CMK (cell line): ENCODE measurements at regions not wholly inside any gene's neighbourhood (a gene's known extent, or its start where the extent isn't known, plus 50 kb on each side); places are given as distances from the start of the nearest gene placed in this dataset.

Experiments used
- DNase-seq: peaks from one replicate; pipeline ENCODE4 v3.0.0-alpha.2; 2010; ENCODE audit warnings: low read depth

DNA sequence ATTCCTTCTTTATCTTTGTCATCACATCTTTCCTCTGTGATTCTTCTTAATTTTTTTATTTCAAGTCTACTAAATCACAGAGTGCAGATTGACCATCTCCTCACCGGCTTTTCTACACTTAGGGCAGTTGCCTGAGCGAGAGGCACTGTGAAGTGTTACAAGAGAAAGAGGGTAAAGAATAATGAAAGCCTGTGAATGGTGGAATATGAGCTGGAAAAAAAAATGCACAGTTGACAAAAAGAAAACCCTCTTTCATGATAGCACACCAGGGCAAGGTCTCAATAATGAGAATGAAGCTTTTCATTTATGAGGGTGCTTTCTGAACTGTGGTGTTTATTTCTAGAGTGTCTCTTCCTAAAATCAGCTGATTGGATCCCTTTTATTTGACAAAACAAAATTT is 106.2 kb upstream of the PDE3A start:
- DNase-seq, result no peak

DNA sequence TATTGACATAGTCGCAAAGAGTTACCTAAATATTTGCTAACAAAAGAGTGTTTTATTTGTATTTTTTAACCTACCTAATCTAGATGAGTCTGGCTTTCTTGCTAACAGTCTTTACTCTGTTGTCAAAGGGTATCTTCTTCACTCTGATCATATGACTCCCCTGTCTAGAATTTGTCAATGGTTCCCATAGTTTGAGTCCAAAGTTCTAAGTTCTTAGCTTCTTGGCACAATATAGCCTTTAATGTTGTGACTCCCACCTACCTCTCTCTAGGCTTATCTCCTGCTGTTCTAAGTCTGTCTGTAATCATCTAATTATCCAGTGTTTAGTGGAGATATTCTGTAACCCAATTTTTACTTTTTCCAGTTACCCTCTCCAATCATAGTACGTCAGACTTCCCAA is 104.3 kb upstream of the PDE3A start:
- DNase-seq, result no peak

DNA sequence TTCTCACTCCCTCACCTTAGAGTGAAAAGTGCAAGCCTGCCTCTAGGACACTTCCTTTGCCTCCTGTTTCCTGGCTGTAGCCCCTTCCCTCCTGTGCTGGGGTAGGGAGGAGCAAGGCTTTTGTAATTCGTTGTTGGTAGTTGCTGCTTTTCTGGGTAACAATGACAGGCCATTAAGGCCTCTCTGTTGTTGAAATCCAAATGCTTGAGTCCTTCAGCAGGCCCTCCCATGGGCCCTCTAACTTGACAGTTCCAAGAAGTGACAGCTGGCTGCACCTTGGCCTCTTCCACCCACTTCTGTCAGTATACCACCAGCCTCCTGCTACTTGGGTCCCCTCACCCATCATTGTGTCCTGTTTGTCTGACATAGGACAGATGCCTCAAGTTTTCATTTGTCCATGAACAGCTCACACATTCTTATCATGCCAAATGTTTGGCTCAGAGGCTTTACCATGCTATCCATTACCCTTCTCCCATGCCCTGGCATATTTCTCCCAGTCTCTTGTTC is 103.7 kb upstream of the PDE3A start:
- no peak for DNase-seq

DNA sequence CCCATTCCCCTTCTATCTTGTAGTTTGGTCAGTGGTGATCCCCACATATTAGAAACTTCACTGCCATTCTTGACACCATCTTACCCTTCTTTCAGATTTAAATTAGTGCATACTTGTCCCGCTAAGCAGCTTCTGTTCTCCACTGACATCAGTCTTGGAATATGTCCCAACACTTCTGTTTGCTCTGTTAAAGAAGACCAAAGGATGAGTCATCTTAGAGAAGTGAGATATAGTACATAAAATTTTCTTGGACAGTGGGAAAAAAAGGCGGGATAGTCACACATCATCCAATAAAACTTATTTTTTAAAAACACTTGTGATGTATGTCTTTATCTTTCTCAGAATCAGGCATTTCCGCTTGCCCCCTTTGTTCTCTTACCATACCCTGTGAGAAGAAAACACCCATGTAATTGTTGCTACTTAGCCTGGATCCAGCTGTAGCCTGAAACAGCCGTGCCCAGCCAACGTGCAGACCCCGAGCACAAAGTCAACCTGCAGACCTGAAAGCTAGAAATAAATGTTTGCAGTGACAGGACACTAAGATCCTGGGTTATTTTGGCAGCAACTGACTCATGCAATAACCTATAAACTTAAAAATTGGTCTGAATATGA is 100.1 kb upstream of the PDE3A start:
- no peak for DNase-seq

DNA sequence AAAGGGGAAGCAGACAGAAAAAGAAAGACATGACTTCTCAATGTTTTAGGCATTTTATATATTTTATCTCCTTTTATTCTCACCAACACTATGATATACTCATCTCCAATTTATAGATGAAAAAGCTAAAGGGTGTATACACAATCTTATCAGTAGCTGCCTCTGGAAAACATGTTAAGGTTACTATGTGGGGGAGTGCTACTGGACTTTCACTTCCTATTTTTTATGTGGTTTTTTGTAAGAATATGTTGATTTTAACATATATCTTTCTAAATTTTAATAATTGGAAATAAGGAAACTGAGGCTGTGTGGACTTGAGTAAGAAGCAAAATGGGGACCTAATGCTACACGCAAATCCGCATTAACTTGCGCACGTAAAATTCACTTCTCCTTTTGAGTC is 99.6 kb upstream of the PDE3A start:
- DNase-seq, result no peak

DNA sequence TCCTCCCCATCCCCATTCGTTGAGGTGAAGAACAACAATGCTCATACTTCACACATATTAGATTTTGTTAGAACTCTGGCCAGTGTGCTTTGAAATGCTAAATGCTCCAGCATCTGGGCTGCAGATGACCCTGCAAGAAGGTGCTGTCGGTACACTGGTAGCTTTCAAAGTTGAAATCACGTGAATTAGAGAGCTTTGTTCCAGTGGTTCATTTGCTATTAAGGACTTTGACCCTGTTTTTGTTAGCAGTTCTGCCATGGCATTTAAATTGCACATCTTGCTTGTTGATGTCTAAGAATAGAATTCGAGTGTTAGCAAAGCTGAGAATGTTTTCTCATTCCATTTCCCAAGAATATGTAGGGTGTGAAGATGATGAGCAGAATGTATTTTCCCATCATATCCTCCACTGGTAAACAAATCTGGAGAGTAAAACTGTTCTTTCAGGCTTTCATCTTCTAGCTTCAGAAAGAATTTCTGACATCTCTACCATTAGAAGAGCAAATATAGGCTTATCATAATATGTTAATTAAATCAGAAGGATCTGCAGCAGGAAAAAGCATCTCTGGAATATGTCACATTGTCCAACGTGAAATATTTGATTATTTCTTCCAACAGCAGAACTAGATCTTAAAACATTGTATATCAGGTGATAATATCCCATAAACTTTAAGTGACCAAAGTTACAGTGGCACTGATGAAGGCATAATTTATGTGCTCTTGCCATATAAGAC is 98.8 kb upstream of the PDE3A start:
- no peak for DNase-seq

DNA sequence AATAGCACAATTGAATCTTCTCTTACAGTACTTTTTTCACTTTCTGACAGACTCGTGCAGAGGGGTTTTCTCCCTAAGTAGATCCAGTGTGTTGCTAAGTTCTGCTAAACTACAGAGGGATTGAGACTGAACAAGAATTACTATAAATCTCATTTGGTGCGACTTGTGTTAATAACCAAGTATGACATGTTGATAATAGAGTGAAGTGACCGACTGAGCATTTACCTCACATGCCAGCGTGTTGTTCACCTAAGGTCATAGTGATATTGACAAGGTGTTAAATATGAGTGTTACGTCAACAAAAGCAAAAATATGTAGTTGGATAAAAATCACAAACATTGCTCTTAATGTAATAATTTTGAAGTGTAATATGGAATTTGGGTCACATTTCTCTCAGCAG is 97.8 kb upstream of the PDE3A start:
- DNase-seq, result no peak

DNA sequence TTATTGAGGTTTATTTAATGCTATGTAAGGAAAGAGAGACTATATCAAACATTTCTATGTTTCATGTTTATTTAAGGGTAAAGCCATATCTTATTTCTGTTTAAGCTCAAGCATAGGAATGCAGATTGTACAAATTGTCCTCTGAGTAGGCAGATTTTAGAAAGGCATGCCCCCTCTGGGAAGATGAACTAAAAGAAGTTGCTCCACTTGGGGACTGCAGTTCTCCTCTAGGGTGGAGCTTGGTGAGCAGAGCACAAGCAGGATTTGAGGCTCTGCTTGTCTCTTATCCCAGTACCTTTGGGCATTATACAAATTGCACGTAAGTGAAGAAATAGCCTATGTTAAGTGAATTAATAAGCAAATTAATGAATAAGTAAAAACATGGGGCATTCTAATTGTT is 96.2 kb upstream of the PDE3A start:
- DNase-seq, result no peak

DNA sequence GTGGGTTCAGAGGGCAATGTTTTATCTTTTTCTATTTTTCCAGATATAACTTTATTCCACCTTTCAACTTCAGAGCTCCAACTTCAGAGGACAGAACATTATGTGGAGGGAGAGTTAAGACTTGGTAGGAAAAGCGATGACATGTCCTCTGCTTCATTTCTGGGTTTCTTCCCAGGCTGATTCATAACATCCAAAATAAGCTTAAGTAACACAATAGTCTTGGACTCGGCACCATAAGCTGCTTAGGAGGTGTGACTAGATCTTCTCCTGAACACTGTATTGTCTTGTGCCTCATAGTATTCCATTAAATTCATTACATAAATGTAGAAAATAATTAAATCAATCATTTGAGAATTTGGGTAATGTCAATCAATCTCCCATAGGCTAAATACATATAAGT is 95.5 kb upstream of the PDE3A start:
- DNase-seq, result no peak

DNA sequence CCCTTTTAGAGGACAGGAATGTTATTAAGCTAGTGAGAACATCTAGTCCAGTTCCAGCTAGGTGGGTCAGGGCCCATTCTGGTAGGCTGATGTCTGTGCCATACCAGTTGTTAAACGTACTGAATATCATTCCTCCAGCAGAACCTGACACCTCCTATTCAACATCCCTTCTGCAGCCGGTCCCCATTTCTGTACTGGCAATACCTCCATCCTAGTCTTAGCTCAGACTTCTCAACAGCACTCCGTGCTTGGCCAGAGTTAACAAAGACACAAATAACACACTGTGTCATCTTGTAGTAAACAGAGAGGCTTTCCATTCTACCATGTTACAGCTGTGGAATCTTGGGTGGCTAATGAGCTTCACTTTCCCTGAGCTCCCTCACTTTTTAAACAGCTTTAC is 94.3 kb upstream of the PDE3A start:
- no peak for DNase-seq

DNA sequence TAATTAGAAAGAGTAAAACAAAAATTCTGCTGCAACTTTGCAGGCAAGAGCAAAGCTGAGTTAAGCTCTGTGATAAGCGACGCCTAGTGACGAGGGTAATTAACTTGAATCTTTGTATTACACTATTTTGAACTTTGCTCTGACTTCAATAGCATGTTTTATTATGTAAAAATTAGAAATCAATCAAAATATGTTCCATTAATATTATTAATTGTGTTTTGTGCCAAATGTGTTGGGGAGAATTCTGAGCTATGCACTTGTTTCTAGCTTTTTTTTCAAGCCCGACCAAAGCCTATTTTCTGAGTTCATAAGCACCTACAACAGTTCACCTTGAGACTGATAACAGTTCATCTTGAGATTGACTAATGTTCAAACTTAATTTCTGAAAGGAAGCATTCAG is 90.1 kb upstream of the PDE3A start:
- DNase-seq, result no peak

DNA sequence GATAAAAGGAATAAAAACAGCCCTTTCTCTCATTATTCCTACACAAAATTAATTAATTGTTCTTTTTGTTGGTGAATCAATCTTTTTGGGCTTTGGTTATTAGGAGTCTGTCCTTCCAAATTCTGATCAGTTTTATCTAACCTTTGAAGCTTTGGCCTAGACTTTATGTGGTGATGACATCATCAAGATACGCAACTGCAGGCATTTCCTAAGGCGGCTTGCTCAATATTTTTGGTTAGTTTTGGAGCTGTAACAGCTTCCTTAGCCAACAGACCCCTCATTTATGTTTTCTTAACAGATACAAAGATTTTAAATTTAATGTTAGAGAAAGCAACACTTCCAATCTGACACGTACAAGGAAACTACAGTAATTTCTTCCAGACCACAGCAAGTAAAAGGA is 87.8 kb upstream of the PDE3A start:
- DNase-seq, result no peak

DNA sequence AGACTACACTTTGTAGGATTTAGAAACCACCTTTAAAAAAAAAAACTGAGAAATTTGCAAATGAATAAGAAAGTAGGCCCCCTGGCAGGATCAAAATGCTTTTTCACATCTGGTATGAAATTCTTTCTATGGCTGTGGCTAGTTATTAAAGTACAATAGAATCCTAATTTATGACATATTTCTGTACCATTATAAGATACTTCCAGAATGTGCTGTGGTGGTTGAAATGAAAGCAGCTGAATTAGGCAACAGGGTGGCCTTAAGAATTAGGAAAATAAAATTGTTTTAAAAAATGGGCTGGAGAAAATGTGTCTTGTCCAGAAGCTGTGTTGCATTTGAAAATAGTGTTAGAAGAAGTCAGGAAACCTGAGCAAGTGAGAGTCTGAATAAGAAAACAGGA is 85.9 kb upstream of the PDE3A start:
- DNase-seq, result no peak

DNA sequence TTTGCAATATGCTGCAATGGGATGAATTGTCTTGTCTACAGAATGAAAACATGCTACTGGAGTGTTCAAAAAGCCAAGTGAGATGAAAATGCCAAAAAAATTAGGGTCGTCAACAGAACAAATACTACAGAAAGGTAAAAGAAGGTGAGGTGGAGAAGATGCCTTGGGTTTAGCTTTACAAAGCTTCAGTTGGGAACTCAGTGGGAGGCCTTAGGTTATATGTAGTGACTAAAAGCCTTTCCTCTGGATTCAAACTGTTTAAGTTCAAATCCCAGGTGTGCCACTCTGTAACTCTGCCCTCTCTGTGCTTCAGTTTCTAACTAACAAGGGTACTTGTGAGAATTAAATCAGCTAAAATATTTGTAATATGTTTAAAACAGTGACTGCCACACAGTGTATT is 84.9 kb upstream of the PDE3A start:
- DNase-seq, result no peak

DNA sequence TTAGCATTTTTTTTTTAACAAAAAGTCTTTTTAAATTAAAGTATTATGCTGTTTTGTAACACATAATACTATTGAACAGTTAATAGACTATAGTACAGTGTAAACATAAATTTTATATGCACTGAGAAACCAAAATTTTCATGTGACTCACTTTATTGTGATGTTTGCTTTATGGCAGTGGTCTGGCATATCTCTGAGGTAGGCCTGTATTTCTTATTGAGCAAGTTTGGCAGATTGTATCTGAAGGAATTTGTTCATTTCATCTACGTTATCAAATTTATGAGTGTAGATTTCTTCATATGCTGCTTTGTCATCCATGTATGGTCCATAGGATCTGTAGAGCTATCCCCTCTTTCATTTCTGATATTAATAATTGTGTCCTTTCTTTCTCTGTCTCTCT is 78.8 kb upstream of the PDE3A start:
- DNase-seq, result no peak

DNA sequence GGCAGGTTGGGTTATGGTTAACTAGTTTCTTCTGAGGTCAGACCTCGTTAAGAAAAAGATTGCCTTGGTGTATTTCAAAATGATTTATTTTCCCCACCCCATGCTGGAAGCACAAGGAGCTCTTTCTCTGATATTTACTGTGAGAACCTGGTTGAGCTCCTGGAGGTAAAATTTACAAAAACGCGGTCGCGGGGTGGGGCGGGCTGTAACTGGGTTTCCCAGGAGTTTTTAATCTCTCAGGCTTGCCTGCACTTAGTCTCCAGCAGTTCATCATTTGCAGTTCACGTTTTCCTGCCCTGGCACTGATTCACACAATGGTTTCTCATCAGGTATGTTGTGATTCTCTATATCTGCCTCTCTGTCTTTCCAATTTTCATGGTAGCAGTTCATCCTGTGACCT is 67.9 kb upstream of the PDE3A start:
- no peak for DNase-seq

DNA sequence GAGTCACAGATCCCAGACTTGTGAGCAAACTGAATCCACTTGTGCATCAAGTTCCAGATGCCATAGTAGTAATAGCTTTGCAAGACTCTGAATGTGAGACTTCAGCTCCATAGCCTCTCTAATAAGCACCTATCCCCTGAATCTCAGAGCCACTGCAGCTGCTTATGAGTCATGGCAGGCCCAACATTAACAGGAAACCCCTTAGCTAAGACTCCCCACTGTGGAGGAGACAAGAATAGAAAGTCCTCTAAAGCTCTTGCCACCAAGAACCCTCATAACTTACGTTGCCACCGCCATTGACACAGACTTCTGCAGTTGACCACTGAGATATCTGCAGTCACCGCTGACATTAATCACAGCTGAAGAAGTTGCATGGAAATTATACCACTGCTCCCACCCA is 62.9 kb upstream of the PDE3A start:
- no peak for DNase-seq

DNA sequence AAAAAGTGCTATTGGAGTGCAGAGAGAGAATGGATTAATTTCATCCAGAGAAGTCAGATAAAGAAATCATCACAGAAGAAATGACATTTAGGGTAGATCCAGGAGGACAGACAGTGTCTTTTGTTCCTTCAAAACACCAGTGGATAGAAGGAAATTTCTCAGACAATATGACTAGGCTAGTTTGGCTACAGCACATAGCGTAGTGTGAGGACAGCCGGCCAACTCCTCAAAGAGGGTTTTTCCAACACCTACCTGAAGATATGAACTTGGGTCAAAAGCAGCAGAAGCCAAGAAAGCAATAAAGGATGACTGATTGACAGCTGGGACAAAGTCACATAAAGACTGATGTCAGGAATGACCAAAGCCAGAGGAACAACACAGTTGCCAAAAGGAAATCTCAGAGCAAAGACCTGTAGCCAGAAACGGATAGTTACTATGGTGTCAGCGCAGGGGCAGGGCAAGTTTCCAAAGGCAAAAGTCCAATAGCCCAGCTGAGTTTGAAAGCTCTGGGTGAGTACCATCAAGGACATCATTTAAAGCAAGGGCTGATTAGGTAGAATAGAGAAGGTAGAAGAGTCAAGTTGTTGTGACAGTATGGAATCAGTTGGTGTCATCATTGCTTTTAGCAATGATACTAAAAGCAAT is 58.7 kb upstream of the PDE3A start:
- no peak for DNase-seq

DNA sequence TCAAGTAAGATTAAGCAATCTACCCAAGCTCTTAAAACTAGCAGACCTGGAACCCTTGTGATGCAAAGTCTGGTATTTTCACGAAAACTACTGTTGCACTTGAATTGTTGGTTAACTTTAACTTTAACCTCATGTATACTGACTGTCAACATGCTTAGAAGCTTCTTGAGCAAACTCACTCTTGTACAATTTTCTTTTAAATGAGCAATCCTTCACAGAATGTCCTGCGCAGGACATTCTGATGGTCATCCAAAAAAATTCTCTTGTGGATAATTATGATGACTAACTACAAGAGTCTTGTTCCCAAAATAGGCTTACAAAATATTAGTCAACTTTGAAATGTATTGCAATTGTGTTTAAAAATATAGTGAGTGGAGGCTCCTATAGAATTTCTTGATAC is 54.0 kb upstream of the PDE3A start:
- no peak for DNase-seq

DNA sequence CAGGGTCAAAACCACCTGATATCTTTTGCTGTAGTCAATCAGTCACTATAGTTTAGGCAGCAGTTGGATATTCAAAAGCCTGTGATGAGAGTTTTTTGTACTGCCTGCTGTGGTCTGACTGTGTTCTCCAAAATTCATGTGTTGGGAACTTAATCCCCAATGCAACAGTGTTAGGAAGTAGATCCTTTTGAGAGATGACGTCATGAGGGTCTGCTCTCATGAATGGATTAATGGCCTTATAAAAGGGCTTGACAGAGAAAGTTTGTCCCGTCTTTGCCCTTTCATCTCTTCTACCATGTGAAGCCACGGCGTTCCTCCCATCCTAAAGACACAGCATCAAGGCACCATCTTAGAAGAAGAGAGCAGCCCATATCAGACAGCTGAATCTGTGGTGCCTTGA is 50.8 kb upstream of the PDE3A start:
- DNase-seq, result no peak
